Coronary artery (tissue), 2 donors: ENCODE measurements at regions not wholly inside any gene's neighbourhood (a gene's known extent, or its start where the extent isn't known, plus 50 kb on each side); places are given as distances from the start of the nearest gene placed in this dataset.

Experiments
- DNase-seq: peaks from one replicate; pipeline ENCODE4 v3.0.0-alpha.2; 2017; ENCODE audit warnings: low spot score
- H3K27ac ChIP-seq, 2 donors: fragments of 200-600 bp; sonication (generic); one replicate each; pipeline ENCODE4 v1.5.1; 2016 to 2019
- H3K4me3 ChIP-seq: fragments of 200-600 bp; sonication (generic); 2 replicates; pipeline ENCODE4 v1.5.1; 2016; ENCODE audit warnings: mild to moderate bottlenecking, moderate library complexity
- CTCF ChIP-seq: fragments of 200-600 bp; sonication (generic); IDR thresholded peaks from one replicate; pipeline ENCODE4 v1.5.1; 2019; ENCODE audit warnings: antibody characterized with exemption

GRCh38 chr6:134447883-134448387 is 130.0 kb upstream of the SGK1 start:
- no peak for DNase-seq
- TF ChIP-seq CTCF, result no peak
- Histone ChIP-seq H3K27ac (no peak overlapping the region), H3K4me3 (no peak overlapping the region)

GRCh38 chr6:134447423-134447822 is 129.5 kb upstream of the SGK1 start:
- no peak overlapping the region for H3K4me3 ChIP-seq
- H3K27ac ChIP-seq, result no peak overlapping the region
- TF ChIP-seq CTCF, result no peak
- DNase-seq, result no peak

GRCh38 chr6:134446896-134447295 is 129.0 kb upstream of the SGK1 start:
- Histone ChIP-seq H3K4me3 (no peak overlapping the region), H3K27ac (no peak overlapping the region)
- no peak for TF ChIP-seq CTCF

GRCh38 chr6:134446218-134446848 is 128.4 kb upstream of the SGK1 start:
- no peak for TF ChIP-seq CTCF
- H3K27ac ChIP-seq, result no peak overlapping the region
- no peak for DNase-seq
- H3K4me3 ChIP-seq, result no peak overlapping the region

More at GRCh38 chr6:134446896-134447295, 129.0 kb upstream of the SGK1 start:
- DNase-seq, result no peak

- Histone ChIP-seq H3K4me3 (no peak overlapping the region), H3K27ac (no peak overlapping the region)
- TF ChIP-seq CTCF, result no peak
- DNase-seq, result no peak
These were observed 125.1 kb upstream of the SGK1 start for GRCh38 chr6:134443009-134443408.

- Histone ChIP-seq H3K4me3 (no peak overlapping the region), H3K27ac (no peak overlapping the region)
- TF ChIP-seq CTCF, result no peak
- DNase-seq, result no peak
These were observed 124.2 kb upstream of the SGK1 start for GRCh38 chr6:134442073-134442472.

GRCh38 chr6:134438837-134439236 is 120.9 kb upstream of the SGK1 start:
- Histone ChIP-seq H3K27ac (no peak overlapping the region), H3K4me3 (no peak overlapping the region)
- TF ChIP-seq CTCF, result no peak
- no peak for DNase-seq
